ENCODE measurements at regions not wholly inside any gene's neighbourhood (a gene's known extent, or its start where the extent isn't known, plus 50 kb on each side); places are given as distances from the start of the nearest gene placed in this dataset.

GRCh38 chr4:22048323-22048722, 99.8 kb upstream of the KCNIP4 start:
- Histone ChIP-seq H3K36me3 (no peaks in the 10 kb centered on the region), H3K9ac (no peak overlapping the region), H3K27me3 (no peaks in the 10 kb centered on the region), H3K4me3 (no peak overlapping the region), H3K4me2 (no peak overlapping the region), H3K4me1 (no peaks in the 10 kb centered on the region), H4K20me1 (no peaks in the 10 kb centered on the region), H3K27ac (no peak overlapping the region), H3K9me3 (no peaks in the 10 kb centered on the region)
- TF ChIP-seq Cebpa-rat (IDR thresholded peaks at IDR 0.05): no peak

DNA sequence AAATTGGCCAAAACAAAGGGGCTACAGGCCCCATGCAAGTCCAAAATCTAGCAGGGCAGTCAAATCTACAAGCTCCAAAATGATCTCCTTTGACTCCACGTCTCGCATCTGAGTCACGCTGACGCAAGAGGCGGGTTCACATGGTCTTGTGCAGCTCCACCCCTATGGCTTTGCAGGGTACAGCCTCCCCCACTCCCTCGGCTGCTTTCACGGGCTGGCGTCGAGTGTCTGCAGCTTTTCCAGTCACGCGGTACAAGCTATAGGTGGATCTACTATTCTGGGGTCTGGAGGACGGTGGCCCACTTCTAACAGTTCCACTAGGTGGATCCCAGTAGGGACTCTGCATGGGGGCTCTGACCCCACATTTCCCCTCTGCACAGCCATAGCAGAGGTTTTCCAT, 99.2 kb upstream of the KCNIP4 start:
- Histone ChIP-seq H3K9ac (no peak overlapping the region), H3K4me2 (no peak overlapping the region), H3K4me3 (no peak overlapping the region), H3K4me1 (no peaks in the 10 kb centered on the region), H3K36me3 (no peaks in the 10 kb centered on the region), H3K9me3 (no peaks in the 10 kb centered on the region), H3K27me3 (no peaks in the 10 kb centered on the region), H3K27ac (no peak overlapping the region), H4K20me1 (no peaks in the 10 kb centered on the region)
- TF ChIP-seq Cebpa-rat (IDR thresholded peaks at IDR 0.05): no peak

- Histone ChIP-seq H3K9me3 (no peaks in the 10 kb centered on the region), H3K4me3 (no peak overlapping the region), H3K27ac (no peak overlapping the region), H4K20me1 (no peaks in the 10 kb centered on the region), H3K36me3 (no peaks in the 10 kb centered on the region), H3K27me3 (no peaks in the 10 kb centered on the region), H3K4me2 (no peak overlapping the region), H3K9ac (no peak overlapping the region), H3K4me1 (no peaks in the 10 kb centered on the region)
- TF ChIP-seq Cebpa-rat (IDR thresholded peaks at IDR 0.05): no peak
Measured at GRCh38 chr4:22045051-22045630, 96.6 kb upstream of the KCNIP4 start.

DNA sequence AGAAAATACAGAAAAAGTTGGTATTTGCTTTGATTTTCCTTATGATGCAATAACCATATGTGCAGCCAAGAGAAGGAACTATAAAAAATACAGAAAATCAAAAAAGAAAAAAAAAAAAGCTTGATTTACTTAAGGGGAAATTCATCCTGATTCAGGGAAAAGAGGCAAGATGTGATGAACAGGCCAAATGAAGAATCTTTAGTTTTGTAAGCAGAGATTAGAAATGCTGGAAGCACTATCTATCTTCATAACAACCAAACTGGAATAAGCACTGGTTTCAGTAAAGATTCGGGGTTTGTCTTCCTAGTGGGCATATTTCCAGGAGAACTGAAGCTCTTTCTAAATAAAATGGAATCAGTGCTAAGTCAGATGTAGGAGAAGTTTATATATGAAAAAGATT, 82.9 kb upstream of the KCNIP4 start:
- no peaks in the 10 kb centered on the region for H4K20me1 ChIP-seq
- H3K27me3 ChIP-seq: no peaks in the 10 kb centered on the region
- no peaks in the 10 kb centered on the region for H3K9me3 ChIP-seq
- H3K4me3 ChIP-seq: no peak overlapping the region
- TF ChIP-seq Cebpa-rat (IDR thresholded peaks at IDR 0.05): no peak
- H3K4me2 ChIP-seq: no peak overlapping the region
- no peak overlapping the region for H3K9ac ChIP-seq
- H3K36me3 ChIP-seq: no peaks in the 10 kb centered on the region
- H3K27ac ChIP-seq: no peak overlapping the region
- H3K4me1 ChIP-seq: no peaks in the 10 kb centered on the region

GRCh38 chr4:22030881-22031280, 82.3 kb upstream of the KCNIP4 start:
- H3K27ac ChIP-seq: no peak overlapping the region
- TF ChIP-seq Cebpa-rat (IDR thresholded peaks at IDR 0.05): no peak
- H4K20me1 ChIP-seq: no peaks in the 10 kb centered on the region
- no peaks in the 10 kb centered on the region for H3K27me3 ChIP-seq
- no peaks in the 10 kb centered on the region for H3K4me1 ChIP-seq
- H3K4me2 ChIP-seq: no peak overlapping the region
- no peaks in the 10 kb centered on the region for H3K36me3 ChIP-seq
- H3K4me3 ChIP-seq: no peak overlapping the region
- H3K9ac ChIP-seq: no peak overlapping the region
- H3K9me3 ChIP-seq: no peaks in the 10 kb centered on the region

- no peak overlapping the region for H3K9ac ChIP-seq
- no peak overlapping the region for H3K4me2 ChIP-seq
- H3K27ac ChIP-seq: no peak overlapping the region
- no peaks in the 10 kb centered on the region for H3K9me3 ChIP-seq
- no peaks in the 10 kb centered on the region for H3K27me3 ChIP-seq
- no peaks in the 10 kb centered on the region for H3K36me3 ChIP-seq
- TF ChIP-seq Cebpa-rat (IDR thresholded peaks at IDR 0.05): no peak
- H4K20me1 ChIP-seq: no peaks in the 10 kb centered on the region
- no peaks in the 10 kb centered on the region for H3K4me1 ChIP-seq
- H3K4me3 ChIP-seq: no peak overlapping the region
Measured at GRCh38 chr4:22030307-22030706, 81.7 kb upstream of the KCNIP4 start.

- H3K27me3 ChIP-seq: no peaks in the 10 kb centered on the region
- no peak overlapping the region for H3K9ac ChIP-seq
- no peak for TF ChIP-seq Cebpa-rat (IDR thresholded peaks at IDR 0.05)
- H3K4me2 ChIP-seq: no peak overlapping the region
- no peak overlapping the region for H3K27ac ChIP-seq
- H3K36me3 ChIP-seq: no peaks in the 10 kb centered on the region
- H3K9me3 ChIP-seq: no peaks in the 10 kb centered on the region
- no peak overlapping the region for H3K4me3 ChIP-seq
- no peaks in the 10 kb centered on the region for H3K4me1 ChIP-seq
- no peaks in the 10 kb centered on the region for H4K20me1 ChIP-seq
Measured at GRCh38 chr4:22029803-22030202, 81.2 kb upstream of the KCNIP4 start.

DNA sequence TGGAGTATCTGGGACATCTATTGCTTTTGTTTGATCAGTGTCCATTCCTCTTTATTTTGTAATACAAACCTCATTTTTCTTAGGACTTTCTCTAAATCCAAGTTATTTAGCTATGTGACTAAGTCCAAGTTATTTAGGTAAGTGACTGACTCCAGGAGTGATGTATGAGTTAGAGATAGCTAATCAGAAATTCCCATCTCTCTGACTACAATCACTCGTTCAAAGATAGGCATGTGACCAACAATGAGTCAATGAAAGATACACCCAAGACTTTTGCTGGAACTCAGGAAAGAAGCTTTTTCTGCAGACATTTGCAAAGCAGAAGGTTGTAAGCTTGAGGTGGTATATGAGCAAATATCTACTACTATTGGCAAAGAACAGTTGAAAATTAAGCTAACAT, 72.5 kb upstream of the KCNIP4 start:
- no peak overlapping the region for H3K4me2 ChIP-seq
- no peaks in the 10 kb centered on the region for H4K20me1 ChIP-seq
- no peak overlapping the region for H3K27ac ChIP-seq
- H3K4me3 ChIP-seq: no peak overlapping the region
- no peaks in the 10 kb centered on the region for H3K36me3 ChIP-seq
- H3K9ac ChIP-seq: no peak overlapping the region
- H3K9me3 ChIP-seq: no peaks in the 10 kb centered on the region
- no peaks in the 10 kb centered on the region for H3K27me3 ChIP-seq
- TF ChIP-seq Cebpa-rat (IDR thresholded peaks at IDR 0.05): no peak
- H3K4me1 ChIP-seq: no peaks in the 10 kb centered on the region

DNA sequence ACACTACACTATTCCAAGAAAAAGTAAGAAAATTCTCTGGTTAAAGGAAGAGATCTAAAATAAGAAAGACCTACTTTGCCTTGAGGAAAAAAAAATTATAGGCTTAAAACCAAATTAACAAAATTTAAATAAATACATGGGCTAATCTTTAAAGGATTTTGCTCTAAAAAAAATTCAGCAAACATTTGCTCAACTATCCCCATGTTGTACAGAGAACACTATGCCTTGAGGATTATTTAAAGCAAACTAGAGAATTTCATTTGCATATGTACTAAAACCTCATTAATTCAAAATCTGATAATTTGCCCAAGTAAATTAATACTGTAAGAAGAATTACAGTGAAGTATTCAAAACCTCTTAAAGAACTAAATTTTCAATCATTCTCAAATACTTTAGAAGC, 71.6 kb upstream of the KCNIP4 start:
- Histone ChIP-seq H3K27ac (no peak overlapping the region), H3K27me3 (no peaks in the 10 kb centered on the region), H3K4me1 (no peaks in the 10 kb centered on the region), H3K9me3 (no peaks in the 10 kb centered on the region), H3K36me3 (no peaks in the 10 kb centered on the region), H3K9ac (no peak overlapping the region), H4K20me1 (no peaks in the 10 kb centered on the region), H3K4me3 (no peak overlapping the region), H3K4me2 (no peak overlapping the region)
- TF ChIP-seq Cebpa-rat (IDR thresholded peaks at IDR 0.05): no peak

- no peak overlapping the region for H3K9ac ChIP-seq
- no peaks in the 10 kb centered on the region for H3K9me3 ChIP-seq
- no peak overlapping the region for H3K4me3 ChIP-seq
- H3K27me3 ChIP-seq: no peaks in the 10 kb centered on the region
- no peak overlapping the region for H3K4me2 ChIP-seq
- no peak overlapping the region for H3K27ac ChIP-seq
- no peaks in the 10 kb centered on the region for H3K36me3 ChIP-seq
- no peak for TF ChIP-seq Cebpa-rat (IDR thresholded peaks at IDR 0.05)
- no peaks in the 10 kb centered on the region for H3K4me1 ChIP-seq
- no peaks in the 10 kb centered on the region for H4K20me1 ChIP-seq
Measured at GRCh38 chr4:22019676-22020075, 71.1 kb upstream of the KCNIP4 start.

DNA sequence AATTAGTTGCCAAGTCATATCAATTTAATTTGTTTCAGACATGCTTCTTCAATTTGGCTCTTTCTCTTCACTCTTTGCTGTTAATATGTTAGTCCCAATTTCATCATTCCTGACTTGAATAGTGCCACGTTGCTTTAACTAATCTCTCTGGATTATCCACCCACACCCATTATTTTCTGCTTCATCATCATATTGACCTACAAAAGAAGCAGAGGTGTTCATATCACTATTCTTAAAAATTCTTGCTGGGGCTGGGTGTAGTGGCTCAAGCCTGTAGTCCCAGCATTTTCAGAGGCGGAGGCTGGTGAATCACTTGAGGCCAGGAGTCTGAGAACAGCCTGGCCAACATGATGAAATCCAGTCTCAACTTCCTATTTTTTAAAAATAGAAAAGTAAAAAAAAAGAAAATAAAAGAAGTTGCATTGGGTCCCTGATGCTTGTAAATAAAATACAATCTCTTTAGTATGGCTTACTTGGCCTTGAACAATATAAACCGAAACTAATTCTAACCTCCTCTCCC, 65.7 kb upstream of the KCNIP4 start:
- H3K9me3 ChIP-seq: no peaks in the 10 kb centered on the region
- no peak for TF ChIP-seq Cebpa-rat (IDR thresholded peaks at IDR 0.05)
- H3K36me3 ChIP-seq: no peaks in the 10 kb centered on the region
- H3K4me1 ChIP-seq: no peaks in the 10 kb centered on the region
- no peak overlapping the region for H3K27ac ChIP-seq
- H3K4me2 ChIP-seq: no peak overlapping the region
- H3K9ac ChIP-seq: no peak overlapping the region
- H3K4me3 ChIP-seq: no peak overlapping the region
- H3K27me3 ChIP-seq: no peaks in the 10 kb centered on the region
- no peaks in the 10 kb centered on the region for H4K20me1 ChIP-seq

Measured in BLaER1 (cell line).